ENCODE measurements at regions not wholly inside any gene's neighbourhood (a gene's known extent, or its start where the extent isn't known, plus 50 kb on each side); places are given as distances from the start of the nearest gene placed in this dataset.
A peak's percentile ranks its signal among the peaks of the same experiment; 100 is the strongest.
"Not testable (repeated sequence)": the region's sequence is repeated elsewhere in the genome, so short reads cannot be mapped to it uniquely, and the experiment has no call there.

GRCh38 chr10:28391283-28391682 is 88.4 kb upstream of the MPP7 start:
- no peak for DNase-seq (ENCODE audit: low read depth, low spot score)

DNA sequence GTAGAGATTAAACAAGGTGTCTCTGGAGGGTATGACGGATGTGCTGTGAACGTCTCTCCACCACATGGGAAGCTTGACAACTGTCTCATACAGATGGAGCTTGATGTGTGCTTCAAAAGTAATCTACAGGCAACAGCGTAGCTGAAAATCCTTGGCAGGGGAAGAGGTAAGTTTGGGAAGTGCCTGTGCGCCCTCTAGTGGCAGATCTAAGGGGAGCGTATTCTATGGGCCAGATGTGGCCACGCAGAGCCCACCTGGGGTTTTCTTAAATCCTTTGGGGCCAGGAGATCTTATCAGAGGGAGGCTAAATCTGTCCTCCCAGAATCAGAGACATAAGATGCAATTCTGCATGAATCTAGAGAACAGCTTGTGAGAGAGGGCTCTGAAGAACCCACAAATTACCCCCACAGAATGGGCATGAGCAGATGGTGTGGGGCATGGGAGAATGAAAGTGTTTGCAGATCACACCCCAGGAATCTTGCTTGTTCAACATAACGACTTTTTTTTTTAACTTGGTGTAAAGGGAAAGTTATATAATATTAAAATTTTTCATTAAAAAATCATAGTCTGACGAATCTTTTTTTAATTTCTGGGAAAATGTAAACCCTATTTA is 91.2 kb upstream of the MPP7 start:
- DNase-seq (ENCODE audit: low read depth, low spot score): peak; percentile 89

DNA sequence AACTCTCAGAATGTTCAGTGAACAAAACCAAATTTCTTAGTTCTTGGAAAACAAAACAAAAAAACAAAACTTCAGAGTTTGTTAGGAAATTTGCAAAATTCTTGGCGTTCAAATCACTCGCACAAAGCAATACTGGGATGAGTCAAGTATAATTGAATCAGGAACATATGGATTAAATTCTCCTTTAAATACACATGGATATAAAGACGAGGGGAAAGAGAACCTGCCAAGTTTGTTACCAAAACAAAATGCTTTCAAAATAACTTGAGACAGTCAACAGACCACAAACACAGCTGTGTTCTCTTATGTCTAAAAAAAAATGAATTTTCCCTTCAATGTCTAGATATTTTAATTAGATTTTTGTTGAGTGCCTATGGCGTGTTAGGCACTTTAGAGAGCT is 93.5 kb upstream of the MPP7 start:
- no peak for DNase-seq (ENCODE audit: low read depth, low spot score)

- DNase-seq (ENCODE audit: low read depth, low spot score): no peak
These were observed 94.4 kb upstream of the MPP7 start for GRCh38 chr10:28397229-28397628.

- no peak for DNase-seq (ENCODE audit: low read depth, low spot score)
These were observed 97.3 kb upstream of the MPP7 start for GRCh38 chr10:28400176-28400575.

- no peak for DNase-seq (ENCODE audit: low read depth, low spot score)
These were observed 97.8 kb upstream of the MPP7 start for GRCh38 chr10:28400681-28401080.

GRCh38 chr10:28402611-28403073 is 99.8 kb upstream of the MPP7 start:
- DNase-seq (ENCODE audit: low read depth, low spot score): not testable (repeated sequence)

DNA sequence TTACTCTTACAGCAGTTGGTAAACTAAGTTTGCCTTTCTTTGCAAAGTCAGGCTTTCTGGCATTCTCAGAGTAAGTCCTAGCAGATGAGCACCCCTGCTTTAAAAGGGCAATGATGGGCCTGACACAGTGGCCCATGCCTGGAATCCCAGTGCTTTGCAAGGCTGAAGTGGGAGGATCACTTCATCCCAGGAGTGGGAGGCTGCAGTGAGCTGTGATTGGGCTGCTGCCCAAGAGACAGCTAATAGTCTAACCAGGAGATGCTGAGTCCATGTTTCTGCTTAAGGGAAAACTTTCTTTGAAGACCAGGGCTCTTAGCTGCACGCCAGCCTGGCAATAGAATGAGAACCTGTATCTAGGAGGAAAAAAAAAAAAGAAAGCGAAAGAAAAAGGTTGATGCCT is 100.2 kb upstream of the MPP7 start:
- no peak for DNase-seq (ENCODE audit: low read depth, low spot score)

DNA sequence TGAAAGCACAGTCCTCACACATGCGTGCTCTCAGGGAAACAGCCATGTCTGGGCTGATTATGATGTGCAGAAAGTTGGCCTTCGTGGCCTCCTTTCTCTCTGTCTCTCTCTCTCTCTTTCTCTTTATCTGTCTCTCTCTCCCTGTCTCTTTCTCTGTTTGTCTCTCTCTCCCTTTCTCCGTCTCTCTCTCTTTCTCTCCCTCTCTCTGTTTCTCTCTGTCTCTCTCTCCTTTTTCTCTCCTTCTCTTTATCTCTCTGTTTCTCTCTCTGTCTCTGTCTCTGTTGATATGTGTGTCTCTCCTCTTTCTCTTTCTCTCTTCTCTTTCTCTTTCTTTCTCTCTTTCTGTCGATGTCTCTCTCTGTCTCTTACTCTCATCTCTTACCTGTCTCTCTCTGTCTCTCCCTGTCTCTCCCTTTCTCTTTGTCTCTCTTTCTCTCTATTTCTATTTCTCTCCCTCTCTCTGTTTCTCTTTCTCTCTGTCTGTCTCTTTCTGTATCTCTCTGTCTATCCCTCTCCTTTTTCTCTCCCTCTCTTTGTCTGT is 105.4 kb upstream of the MPP7 start:
- DNase-seq (ENCODE audit: low read depth, low spot score): no peak

- peak; percentile 4 for DNase-seq (ENCODE audit: low read depth, low spot score)
These were observed 107.7 kb upstream of the MPP7 start for GRCh38 chr10:28410420-28411135.

- no peak for DNase-seq (ENCODE audit: low read depth, low spot score)
These were observed 108.2 kb upstream of the MPP7 start for GRCh38 chr10:28411136-28411460.

DNA sequence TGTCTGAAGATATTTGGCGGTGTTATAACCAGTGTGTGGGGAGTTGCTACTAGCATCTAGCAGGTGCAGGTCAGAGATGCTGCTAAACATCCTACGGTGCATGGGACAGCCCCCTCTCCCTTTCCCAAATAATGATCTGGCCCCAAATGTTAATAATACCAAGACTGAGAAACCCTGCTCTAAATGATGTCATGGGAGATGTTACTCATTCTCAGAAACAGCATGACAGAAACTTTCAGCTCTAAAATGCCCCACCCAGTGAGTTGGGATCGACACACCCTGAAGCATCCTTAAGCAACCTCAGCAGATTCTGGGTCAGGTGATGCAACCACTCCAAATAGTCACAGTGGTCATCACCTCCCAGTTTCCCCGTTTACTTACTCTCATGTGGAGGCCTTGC is 108.8 kb upstream of the MPP7 start:
- DNase-seq (ENCODE audit: low read depth, low spot score): no peak

DNA sequence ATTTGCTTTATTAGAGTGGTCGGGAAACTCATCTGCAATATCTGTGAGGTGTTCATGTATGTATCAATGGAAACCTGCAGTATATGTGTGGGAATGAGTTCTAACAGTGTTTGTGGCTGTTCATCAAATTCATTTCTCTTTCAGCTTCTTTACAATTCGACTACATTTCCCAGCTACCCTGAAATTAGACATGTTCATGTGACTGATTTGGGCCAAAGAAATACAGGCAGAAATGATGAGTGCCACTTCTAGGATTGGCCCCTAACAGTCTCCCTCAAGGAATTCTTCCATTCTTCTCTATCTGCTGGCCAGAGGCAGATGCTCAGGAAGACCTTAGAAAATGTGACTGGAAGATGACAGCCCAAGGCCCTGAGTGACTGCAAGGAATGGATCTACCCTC is 114.8 kb upstream of the WAC start:
- no peak for DNase-seq (ENCODE audit: low read depth, low spot score)

DNA sequence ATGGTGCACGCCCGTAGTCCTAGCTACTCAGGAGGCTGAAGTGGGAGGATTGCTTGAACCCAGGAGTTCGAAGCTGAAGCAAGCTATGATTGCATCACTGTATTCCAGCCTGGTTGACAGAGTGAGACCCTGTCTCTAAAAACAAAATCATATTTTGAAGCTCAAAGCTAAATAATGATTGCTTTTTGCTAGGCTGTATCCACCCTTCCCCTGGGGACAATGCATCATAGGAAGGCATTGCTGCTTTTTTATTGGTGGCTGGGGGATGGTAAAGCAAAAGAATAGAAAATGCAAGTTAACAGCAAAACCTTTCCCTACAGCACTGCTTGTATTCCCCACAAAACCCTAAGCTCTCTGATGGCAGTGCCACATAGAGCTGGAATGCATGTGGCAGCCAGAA is 107.5 kb upstream of the WAC start:
- no peak for DNase-seq (ENCODE audit: low read depth, low spot score)

DNA sequence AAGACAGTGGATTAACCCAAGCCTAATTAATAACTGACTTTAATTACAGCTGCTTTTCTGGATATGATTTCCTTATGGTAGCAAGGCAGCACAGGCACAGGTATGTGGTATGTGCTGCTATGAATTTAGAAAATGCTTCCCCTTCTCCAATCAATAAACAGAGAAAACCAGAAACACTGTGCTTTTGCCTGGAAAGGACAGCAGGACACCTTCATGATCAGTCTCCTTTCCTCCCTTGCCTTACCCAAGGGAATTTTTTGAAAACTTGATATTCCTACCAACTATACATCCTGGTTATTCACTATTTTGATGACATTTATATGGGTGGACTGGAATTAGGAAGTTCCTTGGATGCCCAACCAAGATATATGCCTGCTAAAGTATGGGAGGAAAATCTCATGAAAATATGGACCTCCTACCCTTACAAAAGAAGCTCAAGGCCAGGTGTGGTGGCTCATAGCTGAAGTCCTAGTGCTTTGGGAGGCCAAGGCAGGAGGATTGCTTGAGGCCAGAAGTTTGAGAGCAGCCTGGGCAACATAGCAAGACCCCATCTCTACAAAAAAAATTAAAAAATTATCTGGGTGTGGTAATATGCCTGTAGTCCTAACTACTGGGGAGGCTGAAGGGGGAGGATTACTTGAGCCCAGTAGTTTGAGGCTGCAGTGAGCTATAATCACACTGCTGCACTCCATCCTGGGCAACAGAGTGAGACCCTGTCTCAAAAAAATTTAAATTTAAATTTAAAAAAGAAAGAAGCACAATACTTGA is 106.3 kb upstream of the WAC start:
- no peak for DNase-seq (ENCODE audit: low read depth, low spot score)

DNA sequence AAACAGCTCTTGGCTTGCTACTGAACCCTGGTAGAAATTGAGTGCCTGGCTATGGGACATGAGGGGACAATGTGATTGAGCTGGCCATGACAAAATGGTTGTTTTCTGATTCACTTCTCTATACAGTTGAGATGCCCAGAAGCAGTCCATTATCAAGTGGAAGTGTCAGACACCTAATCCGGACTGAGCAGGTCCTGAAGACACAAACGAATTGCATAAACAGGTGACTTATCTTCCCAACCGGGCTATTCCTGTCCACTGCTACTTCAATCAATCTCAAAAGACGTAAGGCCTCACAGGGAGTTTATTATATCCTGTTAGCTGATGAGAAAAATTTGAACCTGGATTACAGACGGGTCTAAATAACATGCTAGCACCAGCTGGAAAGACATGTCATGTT is 105.5 kb upstream of the WAC start:
- no peak for DNase-seq (ENCODE audit: low read depth, low spot score)

DNA sequence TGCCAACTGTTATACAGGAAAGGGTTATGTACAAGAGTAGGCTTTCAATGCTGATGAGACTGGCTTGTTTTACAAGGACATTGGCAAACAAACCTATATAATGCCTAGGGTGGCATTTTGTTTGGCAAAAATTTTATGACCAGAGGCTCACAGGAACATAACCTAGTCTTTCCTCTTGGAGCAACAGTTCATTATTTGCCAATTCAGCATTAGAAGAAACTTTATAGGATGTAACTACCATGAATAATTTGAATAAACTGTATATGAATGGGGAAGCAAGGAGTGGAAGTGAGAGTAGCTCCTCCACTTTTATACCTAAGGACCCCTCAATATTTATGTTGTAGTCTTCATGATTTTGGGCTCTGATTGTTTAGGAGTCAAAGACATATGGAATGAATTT is 103.9 kb upstream of the WAC start:
- no peak for DNase-seq (ENCODE audit: low read depth, low spot score)

DNA sequence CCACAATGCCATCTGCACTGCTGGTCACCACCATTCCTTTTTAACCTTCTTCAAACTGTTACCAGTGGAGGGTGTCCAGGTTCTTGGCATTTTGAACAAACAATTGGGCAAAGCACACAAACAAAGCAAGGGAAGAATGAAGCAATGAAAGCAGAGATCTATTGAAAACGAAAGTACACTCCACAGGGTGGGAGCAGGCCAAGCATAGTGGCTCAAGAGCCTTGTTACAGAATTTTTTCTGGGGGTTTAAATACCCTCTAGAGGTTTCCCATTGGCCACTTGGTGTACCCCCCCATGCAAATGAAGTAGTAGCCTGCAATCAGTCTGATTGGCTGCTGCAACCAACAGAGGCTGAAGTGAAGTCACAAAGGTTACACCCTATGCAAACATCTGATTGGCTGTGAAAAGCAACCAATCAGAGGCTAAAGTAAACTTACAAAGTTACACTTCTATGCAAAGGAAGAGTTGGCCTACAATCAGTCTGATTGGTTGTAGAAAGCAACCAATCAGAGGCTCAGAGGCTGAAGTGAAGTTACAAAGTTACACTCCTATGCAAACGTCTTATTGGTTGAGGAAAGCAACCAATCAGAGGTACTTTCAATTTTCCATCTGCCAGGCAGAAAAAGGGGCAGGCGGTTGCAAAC is 103.2 kb upstream of the WAC start:
- DNase-seq (ENCODE audit: low read depth, low spot score): no peak

DNA sequence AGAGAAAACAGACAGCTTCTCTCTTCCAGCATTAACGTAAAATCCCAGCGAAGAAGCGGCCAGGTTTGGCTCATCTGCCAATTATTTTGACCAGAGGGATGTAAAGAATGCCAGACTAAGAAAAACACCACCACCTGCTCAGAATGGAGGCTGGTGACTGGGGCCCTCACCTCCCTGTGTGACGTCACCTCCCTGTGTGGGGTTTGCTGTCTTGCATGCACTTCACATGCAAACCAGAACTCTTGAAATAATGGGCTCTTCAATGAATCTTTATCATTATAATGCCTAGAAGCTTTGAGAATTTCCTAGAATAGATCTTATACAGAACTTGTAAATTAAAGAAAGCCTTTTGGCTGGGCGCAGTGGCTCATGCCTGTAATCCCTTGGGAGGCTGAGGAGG is 101.8 kb upstream of the WAC start:
- DNase-seq (ENCODE audit: low read depth, low spot score): peak; percentile 20

- DNase-seq (ENCODE audit: low read depth, low spot score): peak; percentile 64
These were observed 100.7 kb upstream of the WAC start for GRCh38 chr10:28432210-28432676.

- DNase-seq (ENCODE audit: low read depth, low spot score): no peak
These were observed 98.9 kb upstream of the WAC start for GRCh38 chr10:28434063-28434462.

DNA sequence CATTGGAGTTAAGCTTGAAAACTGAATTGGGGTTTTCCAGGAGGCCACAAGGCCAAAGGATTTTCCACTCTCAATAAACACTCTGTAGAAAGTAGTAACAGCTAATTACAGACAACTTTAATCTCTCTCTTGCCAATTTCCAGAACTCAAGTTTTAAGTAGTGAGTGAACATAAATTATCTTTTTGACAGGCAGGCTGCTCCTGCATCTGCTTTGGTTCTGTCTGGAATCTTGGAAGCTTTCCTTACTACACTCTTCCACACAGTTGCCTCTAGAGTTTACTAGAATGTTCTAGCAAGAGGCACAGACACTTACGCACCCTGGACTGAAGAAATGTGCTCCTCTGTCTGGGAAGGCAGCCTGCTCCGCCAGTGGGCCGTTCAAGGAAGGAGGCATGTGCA is 90.5 kb upstream of the WAC start:
- DNase-seq (ENCODE audit: low read depth, low spot score): no peak
